Astrocyte of the cerebellum (primary cell): ENCODE measurements at regions not wholly inside any gene's neighbourhood (a gene's known extent, or its start where the extent isn't known, plus 50 kb on each side); places are given as distances from the start of the nearest gene placed in this dataset.

Experiments
- DNase-seq: peaks from one replicate; pipeline ENCODE4 v3.0.0-alpha.2; 2011; ENCODE audit warnings: low read depth
- H3K4me3 ChIP-seq: 2 replicates; pipeline ENCODE4 v1.5.1; 2011; ENCODE audit warnings: mild to moderate bottlenecking, low read depth, low read length, moderate library complexity
- in situ Hi-C: cut with HindIII; loops from 2 replicates; pipeline ENCODE4 v1.10.0; 2017; ENCODE audit warnings: low sequenced_read_pairs
- TF ChIP-seq, protein P1 (sequence below): IDR thresholded peaks from 2 replicates; pipeline ENCODE4 v1.5.1; 2012; ENCODE audit warnings: low read length, low read depth, moderate library complexity, mild to moderate bottlenecking; ENCODE audit errors: missing control alignments

DNA sequence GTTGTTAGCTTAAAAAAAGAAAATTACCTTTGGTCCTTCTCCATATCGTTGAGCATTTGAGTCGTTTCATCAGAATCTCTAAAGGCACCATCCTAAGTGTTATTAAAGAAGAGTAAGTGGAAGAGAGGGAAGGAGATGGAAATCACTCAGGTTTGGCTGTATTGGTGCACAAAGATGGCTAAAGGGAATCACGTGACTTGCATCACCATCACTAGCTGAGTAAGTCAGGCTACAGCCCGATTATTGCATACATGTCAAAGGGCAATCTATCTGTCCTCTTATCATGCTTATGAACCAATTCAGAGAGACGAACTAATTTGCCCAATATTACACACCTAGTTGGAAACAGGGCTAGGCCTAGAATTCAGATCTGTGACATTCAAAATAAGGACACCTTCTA is 137.6 kb downstream of the CMPK2 start:
- no peak overlapping the region for H3K4me3 ChIP-seq
- DNase-seq: no peak
- in situ Hi-C loops: no loop called here
- TF ChIP-seq, protein P1, sequence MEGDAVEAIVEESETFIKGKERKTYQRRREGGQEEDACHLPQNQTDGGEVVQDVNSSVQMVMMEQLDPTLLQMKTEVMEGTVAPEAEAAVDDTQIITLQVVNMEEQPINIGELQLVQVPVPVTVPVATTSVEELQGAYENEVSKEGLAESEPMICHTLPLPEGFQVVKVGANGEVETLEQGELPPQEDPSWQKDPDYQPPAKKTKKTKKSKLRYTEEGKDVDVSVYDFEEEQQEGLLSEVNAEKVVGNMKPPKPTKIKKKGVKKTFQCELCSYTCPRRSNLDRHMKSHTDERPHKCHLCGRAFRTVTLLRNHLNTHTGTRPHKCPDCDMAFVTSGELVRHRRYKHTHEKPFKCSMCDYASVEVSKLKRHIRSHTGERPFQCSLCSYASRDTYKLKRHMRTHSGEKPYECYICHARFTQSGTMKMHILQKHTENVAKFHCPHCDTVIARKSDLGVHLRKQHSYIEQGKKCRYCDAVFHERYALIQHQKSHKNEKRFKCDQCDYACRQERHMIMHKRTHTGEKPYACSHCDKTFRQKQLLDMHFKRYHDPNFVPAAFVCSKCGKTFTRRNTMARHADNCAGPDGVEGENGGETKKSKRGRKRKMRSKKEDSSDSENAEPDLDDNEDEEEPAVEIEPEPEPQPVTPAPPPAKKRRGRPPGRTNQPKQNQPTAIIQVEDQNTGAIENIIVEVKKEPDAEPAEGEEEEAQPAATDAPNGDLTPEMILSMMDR: no peak

- TF ChIP-seq, protein P1: no peak
- in situ Hi-C loops: no loop called here
Measured at GRCh38 chr2:6730003-6730402, 135.7 kb downstream of the CMPK2 start.

DNA sequence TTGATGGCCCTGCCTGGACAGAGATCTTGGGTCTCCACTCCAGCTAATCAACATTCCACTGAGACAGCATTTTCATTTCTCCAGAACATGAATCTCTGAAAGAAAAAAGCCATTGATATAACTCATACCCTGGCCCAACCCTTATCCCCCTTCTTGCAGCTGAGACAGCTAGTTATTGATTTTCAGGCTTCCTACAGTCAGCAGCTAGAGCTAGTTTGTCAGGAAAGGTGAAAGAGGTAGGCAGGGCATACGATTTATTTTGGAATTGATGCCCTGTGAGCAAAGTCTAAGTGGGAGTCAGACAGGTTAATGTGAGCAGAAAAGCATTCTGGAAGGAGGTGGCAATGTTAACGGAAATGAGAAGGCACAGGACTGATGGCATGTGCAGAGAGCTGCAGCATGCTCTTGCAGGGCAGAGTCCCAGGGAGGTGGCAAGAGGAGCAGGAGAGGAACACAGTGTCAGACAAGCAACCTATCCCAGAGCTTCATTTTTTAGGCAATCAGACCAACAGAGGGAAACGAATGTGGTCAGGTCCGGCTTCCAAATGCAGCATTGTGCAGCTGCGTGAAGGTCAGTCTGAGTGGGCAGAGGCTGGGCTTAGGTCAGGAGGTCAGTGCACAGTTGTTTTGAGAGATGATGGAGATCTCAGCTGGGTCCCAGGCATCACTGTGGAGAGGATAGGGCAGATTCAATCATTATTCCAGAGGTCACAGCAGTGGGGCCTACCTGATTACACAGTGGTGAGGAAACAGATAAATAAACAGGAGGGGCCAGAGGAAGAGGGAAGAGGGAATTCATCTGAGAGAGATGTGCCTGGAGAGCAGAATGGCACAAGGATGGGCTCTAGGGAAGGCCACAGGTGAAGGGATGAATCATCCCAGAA is 134.8 kb downstream of the CMPK2 start:
- DNase-seq: no peak
- TF ChIP-seq, protein P1: no peak
- no peak overlapping the region for H3K4me3 ChIP-seq
- in situ Hi-C loops: no loop called here

More at GRCh38 chr2:6730003-6730402, 135.7 kb downstream of the CMPK2 start:
- no peak for DNase-seq
- no peak overlapping the region for H3K4me3 ChIP-seq

GRCh38 chr2:6739547-6739946 is 126.2 kb downstream of the CMPK2 start:
- TF ChIP-seq, protein P1: no peak
- in situ Hi-C loops: no loop called here
- no peak for DNase-seq
- H3K4me3 ChIP-seq: no peak overlapping the region

DNA sequence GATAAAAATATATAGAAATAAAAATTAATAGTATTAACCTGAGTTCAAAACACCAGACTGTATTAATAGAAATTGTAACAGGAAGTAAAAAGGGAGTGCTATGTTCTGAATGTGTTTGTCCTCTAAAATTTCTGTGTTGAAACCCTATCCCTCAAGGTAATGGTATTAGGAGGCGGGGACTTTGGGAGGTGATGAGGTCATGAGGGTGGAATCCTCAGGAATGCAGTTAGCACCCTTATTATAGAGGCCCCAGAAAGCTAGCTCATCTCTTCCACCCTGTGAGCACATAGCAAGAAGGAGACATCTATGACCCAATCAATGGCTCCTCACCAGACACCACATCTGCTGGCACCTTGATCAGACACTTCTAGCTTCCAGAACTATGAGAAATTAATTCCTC is 124.5 kb downstream of the CMPK2 start:
- DNase-seq: no peak
- H3K4me3 ChIP-seq: no peak overlapping the region
- TF ChIP-seq, protein P1: no peak
- in situ Hi-C loops: no loop called here

DNA sequence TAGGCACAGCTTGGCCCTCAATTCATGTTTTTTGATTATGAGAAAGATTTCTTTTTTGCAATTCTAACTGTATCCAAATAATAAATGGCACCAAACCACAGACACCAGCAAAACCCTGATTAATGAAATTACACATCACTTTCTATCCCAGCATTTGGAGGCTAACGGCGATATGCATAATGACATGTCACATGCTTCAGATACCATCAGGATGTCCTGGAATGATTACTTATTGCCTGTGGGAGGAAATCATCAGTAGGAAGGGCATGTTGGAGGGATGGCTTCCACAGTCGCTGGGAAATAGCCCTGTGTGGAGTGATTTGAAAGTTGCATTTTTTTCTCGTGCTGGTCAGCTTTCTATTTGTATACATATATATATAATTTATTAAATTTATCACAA is 121.7 kb downstream of the CMPK2 start:
- no peak overlapping the region for H3K4me3 ChIP-seq
- TF ChIP-seq, protein P1: no peak
- no peak for DNase-seq
- in situ Hi-C loops: no loop called here
